Kidney (tissue), 13 donors: ENCODE measurements at regions not wholly inside any gene's neighbourhood (a gene's known extent, or its start where the extent isn't known, plus 50 kb on each side); places are given as distances from the start of the nearest gene placed in this dataset.
"Not testable (repeated sequence)": the region's sequence is repeated elsewhere in the genome, so short reads cannot be mapped to it uniquely, and the experiment has no call there.

Experiments used
- DNase-seq, 5 donors: peaks; one replicate each; pipeline ENCODE4 v3.0.0-alpha.2; 2013 to 2020
- FAIRE-seq: peaks from 2 replicates; lab custom pipeline; 2012; peaks lifted over from hg19 to GRCh38; lab: Jason Lieb, UNC
- H3K27ac ChIP-seq, 2 donors: one replicate each; pipeline ENCODE4 v1.7.0; 2013; ENCODE audit warnings: low read depth in 2 of 2, low read length in 2 of 2, inconsistent platforms in 1 of 2
- H3K27me3 ChIP-seq: one replicate; pipeline ENCODE4 v1.7.1; 2013; ENCODE audit warnings: low read length, inconsistent platforms; ENCODE audit not compliant: control insufficient read depth, insufficient read depth
- H3K36me3 ChIP-seq, 3 donors: one replicate each; pipeline versions ENCODE4 v1.7.0 to v1.7.1; 2013; ENCODE audit warnings: low read length in 3 of 3, control low read depth in 1 of 3, inconsistent platforms in 1 of 3; ENCODE audit not compliant: insufficient read depth in 3 of 3, control insufficient read depth in 2 of 3
- H3K4me1 ChIP-seq, 3 donors: one replicate each; pipeline versions ENCODE4 v1.7.0 to v1.7.1; 2013; ENCODE audit warnings: low read length in 3 of 3, inconsistent platforms in 1 of 3, low read depth in 1 of 3; ENCODE audit not compliant: control insufficient read depth in 2 of 3, insufficient read depth in 2 of 3
- H3K4me3 ChIP-seq, 3 donors: one replicate each; pipeline versions ENCODE4 v1.7.0 to v1.8.1; 2013; ENCODE audit warnings: low read length in 3 of 3, control low read depth in 1 of 3, inconsistent platforms in 1 of 3
- H3K9ac ChIP-seq, 3 donors: one replicate each; pipeline versions ENCODE4 v1.7.0 to v1.7.1; 2013; ENCODE audit warnings: low read length in 3 of 3, control low read depth in 1 of 3, inconsistent platforms in 1 of 3
- H3K9me3 ChIP-seq, 3 donors: one replicate each; pipeline versions ENCODE4 v1.7.0 to v1.7.1; 2013; ENCODE audit warnings: low read length in 3 of 3, control low read depth in 1 of 3, inconsistent platforms in 1 of 3; ENCODE audit not compliant: control insufficient read depth in 2 of 3, insufficient read depth in 1 of 3
- intact Hi-C: fragments of 100-400 bp; cut with DNase I; formaldehyde crosslinking; loops from one replicate; pipeline ENCODE4 v1.11.1; 2022
- TF ChIP-seq, protein P1 (sequence below): IDR thresholded peaks from 3 replicates; pipeline ENCODE4 v1.5.1; 2012; ENCODE audit warnings: mild to moderate bottlenecking, moderate library complexity, borderline replicate concordance; ENCODE audit not compliant: insufficient read depth; ENCODE audit errors: extremely low read depth
- donor health status: control.
- donor health status: control.
- donor health status: control.
- donor health status: control.
- donor health status: control.
- donor health status: DM: yes; HTN: yes; CAD: no.
- donor health status: Normal renal cell carcinoma (clear cell type).

GRCh38 chr5:20942603-20943002, 954.6 kb upstream of the CDH18 start:
- DNase-seq, H3K36me3 ChIP-seq, intact Hi-C loops, H3K4me1 ChIP-seq, FAIRE-seq, H3K9ac ChIP-seq, H3K27me3 ChIP-seq, H3K27ac ChIP-seq, H3K4me3 ChIP-seq, H3K9me3 ChIP-seq: not testable (repeated sequence)

DNA sequence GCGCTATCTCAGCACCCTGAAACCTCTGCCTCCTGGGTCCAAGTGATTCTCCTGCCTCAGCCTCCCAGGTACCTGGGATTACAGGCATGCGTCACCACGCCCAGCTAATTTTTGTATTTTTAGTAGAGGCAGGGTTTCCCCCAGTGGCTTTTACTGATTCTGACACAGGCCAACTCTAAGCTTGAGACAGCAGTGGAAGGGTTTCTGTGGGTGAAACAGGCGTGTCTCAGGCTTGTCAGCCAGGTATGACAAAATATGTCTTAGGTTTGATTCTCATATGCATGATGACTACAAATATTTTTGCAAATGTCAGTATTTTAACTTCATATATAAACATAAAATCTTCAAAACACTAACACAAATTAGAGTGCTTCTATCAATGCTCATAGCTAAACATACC, 952.8 kb upstream of the CDH18 start:
- intact Hi-C loops, FAIRE-seq: not testable (repeated sequence)

DNA sequence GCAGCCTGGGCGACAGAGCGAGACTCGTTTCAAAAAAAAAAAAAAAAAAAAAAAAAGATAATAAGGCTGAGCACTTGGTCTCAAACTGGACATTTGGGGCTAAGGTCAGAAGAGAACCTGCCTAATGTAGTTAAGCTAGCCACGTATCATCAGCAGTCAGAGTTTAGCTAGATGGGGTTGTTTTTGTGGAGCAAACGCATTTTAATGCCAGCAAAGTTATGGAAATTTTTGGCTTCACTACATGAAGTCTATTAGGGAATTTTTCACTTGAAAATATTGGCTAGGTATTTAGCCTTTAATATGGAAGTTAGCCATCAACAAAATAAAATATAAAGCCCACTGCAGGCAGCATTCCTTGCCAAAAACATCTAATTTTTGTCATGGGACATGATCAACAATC, 902.9 kb upstream of the CDH18 start:
- H3K4me1 ChIP-seq, H3K9ac ChIP-seq, intact Hi-C loops, DNase-seq, H3K27me3 ChIP-seq, H3K36me3 ChIP-seq, H3K4me3 ChIP-seq, FAIRE-seq, H3K27ac ChIP-seq, H3K9me3 ChIP-seq: not testable (repeated sequence)

More for the DNA sequence above, 952.8 kb upstream of the CDH18 start:
- H3K27me3 ChIP-seq, H3K9me3 ChIP-seq, H3K27ac ChIP-seq, DNase-seq, H3K36me3 ChIP-seq, H3K4me1 ChIP-seq, H3K4me3 ChIP-seq, H3K9ac ChIP-seq: not testable (repeated sequence)

GRCh38 chr5:20875726-20876125, 887.7 kb upstream of the CDH18 start:
- H3K27ac ChIP-seq, H3K4me1 ChIP-seq, intact Hi-C loops, H3K9me3 ChIP-seq, DNase-seq, H3K27me3 ChIP-seq, H3K36me3 ChIP-seq, H3K9ac ChIP-seq, H3K4me3 ChIP-seq, FAIRE-seq: not testable (repeated sequence)

DNA sequence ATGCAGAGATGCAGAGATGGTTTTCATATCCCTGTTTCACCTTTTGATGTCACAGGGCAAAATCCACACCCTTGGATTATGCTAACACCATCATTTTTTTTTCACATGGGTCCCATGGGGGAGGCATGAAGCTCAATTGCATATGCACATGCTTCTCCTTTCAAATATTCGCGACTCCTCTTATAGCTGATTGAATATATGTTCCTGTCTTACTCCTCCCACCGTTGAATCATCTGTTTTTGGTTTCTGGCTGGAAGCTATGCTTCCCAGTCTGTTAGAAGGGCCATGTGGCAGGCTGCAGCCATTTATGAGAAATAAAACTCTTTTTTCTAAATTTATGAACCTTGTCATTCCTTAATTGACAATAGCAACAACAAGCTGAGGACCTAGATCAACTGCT, 877.9 kb upstream of the CDH18 start:
- FAIRE-seq, H3K9me3 ChIP-seq, H3K27me3 ChIP-seq, DNase-seq, H3K9ac ChIP-seq, H3K4me1 ChIP-seq, H3K27ac ChIP-seq, intact Hi-C loops, H3K4me3 ChIP-seq, H3K36me3 ChIP-seq: not testable (repeated sequence)

- no peak overlapping the region for H3K9ac ChIP-seq
- no peak for DNase-seq
- TF ChIP-seq, protein P1, sequence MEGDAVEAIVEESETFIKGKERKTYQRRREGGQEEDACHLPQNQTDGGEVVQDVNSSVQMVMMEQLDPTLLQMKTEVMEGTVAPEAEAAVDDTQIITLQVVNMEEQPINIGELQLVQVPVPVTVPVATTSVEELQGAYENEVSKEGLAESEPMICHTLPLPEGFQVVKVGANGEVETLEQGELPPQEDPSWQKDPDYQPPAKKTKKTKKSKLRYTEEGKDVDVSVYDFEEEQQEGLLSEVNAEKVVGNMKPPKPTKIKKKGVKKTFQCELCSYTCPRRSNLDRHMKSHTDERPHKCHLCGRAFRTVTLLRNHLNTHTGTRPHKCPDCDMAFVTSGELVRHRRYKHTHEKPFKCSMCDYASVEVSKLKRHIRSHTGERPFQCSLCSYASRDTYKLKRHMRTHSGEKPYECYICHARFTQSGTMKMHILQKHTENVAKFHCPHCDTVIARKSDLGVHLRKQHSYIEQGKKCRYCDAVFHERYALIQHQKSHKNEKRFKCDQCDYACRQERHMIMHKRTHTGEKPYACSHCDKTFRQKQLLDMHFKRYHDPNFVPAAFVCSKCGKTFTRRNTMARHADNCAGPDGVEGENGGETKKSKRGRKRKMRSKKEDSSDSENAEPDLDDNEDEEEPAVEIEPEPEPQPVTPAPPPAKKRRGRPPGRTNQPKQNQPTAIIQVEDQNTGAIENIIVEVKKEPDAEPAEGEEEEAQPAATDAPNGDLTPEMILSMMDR, result no peak
- H3K27ac ChIP-seq, result no peak overlapping the region
- H3K36me3 ChIP-seq, result no peaks in the 10 kb centered on the region
- no peaks in the 10 kb centered on the region for H3K9me3 ChIP-seq
- H3K27me3 ChIP-seq, result no peaks in the 10 kb centered on the region
- no peak for FAIRE-seq
- H3K4me3 ChIP-seq, result no peak overlapping the region
- intact Hi-C loops, result no loop called here
- no peaks in the 10 kb centered on the region for H3K4me1 ChIP-seq
These were observed 845.2 kb upstream of the CDH18 start for GRCh38 chr5:20833081-20833627.
